ENCODE measurements at regions not wholly inside any gene's neighbourhood (a gene's known extent, or its start where the extent isn't known, plus 50 kb on each side); places are given as distances from the start of the nearest gene placed in this dataset.

GRCh38 chr12:5248230-5248629 lies 183.7 kb upstream of the NTF3 start:
- DNase-seq (no peak), ATAC-seq (ENCODE audit: low read depth in 2 of 2) (no peak)
- peaks cover 0 to 3% (median 0%) of the 10 kb centered on the region in 7 donors for H3K9me3 Mint-ChIP-seq

GRCh38 chr12:5248999-5249526 lies 182.8 kb upstream of the NTF3 start:
- H3K4me3 Mint-ChIP-seq = no peak overlapping the region
- no peak overlapping the region for H3K27ac Mint-ChIP-seq
- no peak overlapping the region for H3K4me3 ChIP-seq (ENCODE audit: low read depth, low read length)
- DNase-seq = no peak
- no peak overlapping the region for H3K27ac ChIP-seq (ENCODE audit: insufficient read depth, low read length, poor library complexity, severe bottlenecking)
- H3K9me3 Mint-ChIP-seq = no peaks in the 10 kb centered on the region
- no peaks in the 10 kb centered on the region for H3K27me3 Mint-ChIP-seq
- no peaks in the 10 kb centered on the region for H3K4me1 ChIP-seq (ENCODE audit: control insufficient read depth, insufficient read depth, low read length, poor library complexity, severe bottlenecking)
- no peak for ATAC-seq (ENCODE audit: low read depth in 2 of 2)
- H3K36me3 Mint-ChIP-seq = no peaks in the 10 kb centered on the region
- H3K4me1 Mint-ChIP-seq = no peaks in the 10 kb centered on the region
- no peaks in the 10 kb centered on the region for H3K9me3 ChIP-seq (ENCODE audit: control insufficient read depth in 2 of 2, low read length in 2 of 2)
- no peaks in the 10 kb centered on the region for H3K27me3 ChIP-seq (ENCODE audit: control insufficient read depth, insufficient read depth, low read length)
- no peaks in the 10 kb centered on the region for H3K36me3 ChIP-seq (ENCODE audit: control insufficient read depth, insufficient read depth, low read length)

More at GRCh38 chr12:5248230-5248629, 183.7 kb upstream of the NTF3 start:
- no peaks in the 10 kb centered on the region for H3K4me1 Mint-ChIP-seq
- H3K4me1 ChIP-seq (ENCODE audit: control insufficient read depth, insufficient read depth, low read length, poor library complexity, severe bottlenecking) = no peaks in the 10 kb centered on the region
- H3K36me3 ChIP-seq (ENCODE audit: control insufficient read depth, insufficient read depth, low read length) = no peaks in the 10 kb centered on the region
- no peaks in the 10 kb centered on the region for H3K36me3 Mint-ChIP-seq
- no peak overlapping the region for H3K4me3 ChIP-seq (ENCODE audit: low read depth, low read length)
- H3K27ac ChIP-seq (ENCODE audit: insufficient read depth, low read length, poor library complexity, severe bottlenecking) = no peak overlapping the region
- no peaks in the 10 kb centered on the region for H3K27me3 Mint-ChIP-seq
- no peak overlapping the region for H3K4me3 Mint-ChIP-seq
- no peak overlapping the region for H3K27ac Mint-ChIP-seq
- no peaks in the 10 kb centered on the region for H3K27me3 ChIP-seq (ENCODE audit: control insufficient read depth, insufficient read depth, low read length)
- no peaks in the 10 kb centered on the region for H3K9me3 ChIP-seq (ENCODE audit: control insufficient read depth in 2 of 2, low read length in 2 of 2)

- no peak overlapping the region for H3K27ac Mint-ChIP-seq
- H3K9me3 ChIP-seq (ENCODE audit: control insufficient read depth in 2 of 2, low read length in 2 of 2) = no peaks in the 10 kb centered on the region
- DNase-seq (no peak), ATAC-seq (ENCODE audit: low read depth in 2 of 2) (no peak)
- no peak overlapping the region for H3K4me3 ChIP-seq (ENCODE audit: low read depth, low read length)
- no peaks in the 10 kb centered on the region for H3K4me1 Mint-ChIP-seq
- H3K36me3 Mint-ChIP-seq = no peaks in the 10 kb centered on the region
- H3K4me3 Mint-ChIP-seq = no peak overlapping the region
- H3K27me3 Mint-ChIP-seq = no peaks in the 10 kb centered on the region
- peaks cover 0 to 1% (median 0%) of the 10 kb centered on the region in 7 donors for H3K9me3 Mint-ChIP-seq
- no peaks in the 10 kb centered on the region for H3K36me3 ChIP-seq (ENCODE audit: control insufficient read depth, insufficient read depth, low read length)
- no peak overlapping the region for H3K27ac ChIP-seq (ENCODE audit: insufficient read depth, low read length, poor library complexity, severe bottlenecking)
- H3K4me1 ChIP-seq (ENCODE audit: control insufficient read depth, insufficient read depth, low read length, poor library complexity, severe bottlenecking) = no peaks in the 10 kb centered on the region
- H3K27me3 ChIP-seq (ENCODE audit: control insufficient read depth, insufficient read depth, low read length) = no peaks in the 10 kb centered on the region
These were observed 180.8 kb upstream of the NTF3 start for GRCh38 chr12:5251092-5251491.

- ATAC-seq (ENCODE audit: low read depth in 2 of 2) (no peak), DNase-seq (no peak)
- no peaks in the 10 kb centered on the region for H3K27me3 ChIP-seq (ENCODE audit: control insufficient read depth, insufficient read depth, low read length)
- no peaks in the 10 kb centered on the region for H3K36me3 ChIP-seq (ENCODE audit: control insufficient read depth, insufficient read depth, low read length)
- no peak overlapping the region for H3K4me3 ChIP-seq (ENCODE audit: low read depth, low read length)
- Mint-ChIP-seq H3K4me3 (no peak overlapping the region), H3K9me3 (peaks cover 0 to 1% (median 0%) of the 10 kb centered on the region in 7 donors), H3K4me1 (no peaks in the 10 kb centered on the region), H3K27ac (no peak overlapping the region), H3K27me3 (no peaks in the 10 kb centered on the region), H3K36me3 (no peaks in the 10 kb centered on the region)
- H3K27ac ChIP-seq (ENCODE audit: insufficient read depth, low read length, poor library complexity, severe bottlenecking) = no peak overlapping the region
- H3K9me3 ChIP-seq (ENCODE audit: control insufficient read depth in 2 of 2, low read length in 2 of 2) = no peaks in the 10 kb centered on the region
- no peaks in the 10 kb centered on the region for H3K4me1 ChIP-seq (ENCODE audit: control insufficient read depth, insufficient read depth, low read length, poor library complexity, severe bottlenecking)
These were observed 180.1 kb upstream of the NTF3 start for GRCh38 chr12:5251786-5252185.

GRCh38 chr12:5254703-5255102 lies 177.2 kb upstream of the NTF3 start:
- Histone ChIP-seq H3K9me3 (ENCODE audit: control insufficient read depth in 2 of 2, low read length in 2 of 2) (no peaks in the 10 kb centered on the region), H3K36me3 (ENCODE audit: control insufficient read depth, insufficient read depth, low read length) (no peaks in the 10 kb centered on the region), H3K4me3 (ENCODE audit: low read depth, low read length) (no peak overlapping the region), H3K27ac (ENCODE audit: insufficient read depth, low read length, poor library complexity, severe bottlenecking) (no peak overlapping the region), H3K27me3 (ENCODE audit: control insufficient read depth, insufficient read depth, low read length) (no peaks in the 10 kb centered on the region), H3K4me1 (ENCODE audit: control insufficient read depth, insufficient read depth, low read length, poor library complexity, severe bottlenecking) (no peaks in the 10 kb centered on the region)
- DNase-seq (no peak), ATAC-seq (ENCODE audit: low read depth in 2 of 2) (no peak)
- peaks cover 0 to 2% (median 0%) of the 10 kb centered on the region in 7 donors for H3K9me3 Mint-ChIP-seq
- no peak overlapping the region for H3K4me3 Mint-ChIP-seq
- no peaks in the 10 kb centered on the region for H3K36me3 Mint-ChIP-seq
- no peak overlapping the region for H3K27ac Mint-ChIP-seq
- H3K4me1 Mint-ChIP-seq = no peaks in the 10 kb centered on the region
- no peaks in the 10 kb centered on the region for H3K27me3 Mint-ChIP-seq

GRCh38 chr12:5257763-5258495 lies 174.0 kb upstream of the NTF3 start:
- no peaks in the 10 kb centered on the region for H3K4me1 Mint-ChIP-seq
- ATAC-seq (ENCODE audit: low read depth in 2 of 2) (no peak), DNase-seq (no peak)
- no peaks in the 10 kb centered on the region for H3K36me3 Mint-ChIP-seq
- Histone ChIP-seq H3K27ac (ENCODE audit: insufficient read depth, low read length, poor library complexity, severe bottlenecking) (no peak overlapping the region), H3K4me1 (ENCODE audit: control insufficient read depth, insufficient read depth, low read length, poor library complexity, severe bottlenecking) (no peaks in the 10 kb centered on the region), H3K9me3 (ENCODE audit: control insufficient read depth in 2 of 2, low read length in 2 of 2) (no peaks in the 10 kb centered on the region), H3K27me3 (ENCODE audit: control insufficient read depth, insufficient read depth, low read length) (no peaks in the 10 kb centered on the region), H3K4me3 (ENCODE audit: low read depth, low read length) (no peak overlapping the region), H3K36me3 (ENCODE audit: control insufficient read depth, insufficient read depth, low read length) (no peaks in the 10 kb centered on the region)
- no peak overlapping the region for H3K27ac Mint-ChIP-seq
- no peaks in the 10 kb centered on the region for H3K27me3 Mint-ChIP-seq
- no peak overlapping the region for H3K4me3 Mint-ChIP-seq
- peaks cover 0 to 2% (median 0%) of the 10 kb centered on the region in 7 donors for H3K9me3 Mint-ChIP-seq

- peaks cover 0 to 2% (median 0%) of the 10 kb centered on the region in 7 donors for H3K9me3 Mint-ChIP-seq
- Histone ChIP-seq H3K9me3 (ENCODE audit: control insufficient read depth in 2 of 2, low read length in 2 of 2) (no peaks in the 10 kb centered on the region), H3K27ac (ENCODE audit: insufficient read depth, low read length, poor library complexity, severe bottlenecking) (no peak overlapping the region), H3K4me3 (ENCODE audit: low read depth, low read length) (no peak overlapping the region), H3K4me1 (ENCODE audit: control insufficient read depth, insufficient read depth, low read length, poor library complexity, severe bottlenecking) (no peaks in the 10 kb centered on the region), H3K36me3 (ENCODE audit: control insufficient read depth, insufficient read depth, low read length) (no peaks in the 10 kb centered on the region), H3K27me3 (ENCODE audit: control insufficient read depth, insufficient read depth, low read length) (no peaks in the 10 kb centered on the region)
- no peak for DNase-seq
- H3K36me3 Mint-ChIP-seq = no peaks in the 10 kb centered on the region
- H3K4me3 Mint-ChIP-seq = no peak overlapping the region
- H3K27me3 Mint-ChIP-seq = no peaks in the 10 kb centered on the region
- no peak for ATAC-seq (ENCODE audit: low read depth in 2 of 2)
- no peaks in the 10 kb centered on the region for H3K4me1 Mint-ChIP-seq
- H3K27ac Mint-ChIP-seq = no peak overlapping the region
These were observed 173.4 kb upstream of the NTF3 start for GRCh38 chr12:5258498-5258897.

- no peak for ATAC-seq (ENCODE audit: low read depth in 2 of 2)
- Mint-ChIP-seq H3K4me1 (no peaks in the 10 kb centered on the region), H3K36me3 (no peaks in the 10 kb centered on the region), H3K27me3 (no peaks in the 10 kb centered on the region), H3K4me3 (no peak overlapping the region), H3K27ac (no peak overlapping the region), H3K9me3 (peaks cover 0 to 2% (median 0%) of the 10 kb centered on the region in 7 donors)
- Histone ChIP-seq H3K4me1 (ENCODE audit: control insufficient read depth, insufficient read depth, low read length, poor library complexity, severe bottlenecking) (no peaks in the 10 kb centered on the region), H3K27me3 (ENCODE audit: control insufficient read depth, insufficient read depth, low read length) (no peaks in the 10 kb centered on the region), H3K9me3 (ENCODE audit: control insufficient read depth in 2 of 2, low read length in 2 of 2) (no peaks in the 10 kb centered on the region), H3K36me3 (ENCODE audit: control insufficient read depth, insufficient read depth, low read length) (no peaks in the 10 kb centered on the region), H3K27ac (ENCODE audit: insufficient read depth, low read length, poor library complexity, severe bottlenecking) (no peak overlapping the region), H3K4me3 (ENCODE audit: low read depth, low read length) (no peak overlapping the region)
- no peak for DNase-seq
These were observed 173.0 kb upstream of the NTF3 start for GRCh38 chr12:5258926-5259325.
